GM18502 (cell line): ENCODE measurements at regions not wholly inside any gene's neighbourhood (a gene's known extent, or its start where the extent isn't known, plus 50 kb on each side); places are given as distances from the start of the nearest gene placed in this dataset.

Experiments used
- ATAC-seq: cut with Tn5 transposase; IDR thresholded peaks from one replicate; pipeline ENCODE4 v1.9.1; 2021; ENCODE audit warnings: mild to moderate bottlenecking; ENCODE audit not compliant: unreplicated experiment, poor library complexity

DNA sequence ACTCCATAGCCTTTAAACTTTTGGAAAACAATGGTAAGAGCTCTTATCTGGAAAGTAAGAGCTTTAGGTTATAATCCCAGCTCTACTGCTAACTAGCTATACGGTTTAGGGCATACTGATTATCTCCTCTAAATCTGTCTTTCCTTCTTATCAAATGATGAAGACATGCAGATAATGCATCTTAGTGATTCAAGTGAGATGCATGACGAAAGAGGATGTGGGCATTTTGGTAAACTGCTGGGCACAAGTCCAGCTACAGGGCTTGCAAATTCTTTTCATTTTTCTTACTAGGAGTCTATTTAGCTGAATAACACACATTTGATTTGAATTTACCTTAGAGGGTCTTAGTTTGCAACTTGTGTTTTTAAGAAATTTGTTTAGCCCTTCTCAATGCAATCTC, 1604.8 kb upstream of the ZEB2 start:
- ATAC-seq: no peak

DNA sequence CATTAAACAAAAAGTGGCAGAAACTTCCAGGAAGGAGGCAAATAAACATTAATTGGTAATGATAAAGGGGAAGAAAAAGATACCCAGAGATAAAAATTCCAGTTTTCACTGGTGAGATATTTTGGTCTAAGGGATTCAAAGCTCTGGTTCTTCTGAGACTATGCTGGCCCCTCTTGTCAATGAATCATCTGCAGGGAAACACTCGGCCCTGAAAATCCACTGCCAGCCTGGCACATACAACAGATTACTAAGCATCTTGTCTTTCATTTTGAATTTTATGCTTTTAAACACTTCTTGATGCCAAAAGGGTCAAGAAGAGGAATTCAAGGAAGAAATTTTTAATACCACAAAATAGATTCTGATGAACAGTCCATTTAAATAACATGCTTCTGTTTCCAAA, 1603.8 kb upstream of the ZEB2 start:
- no peak for ATAC-seq

DNA sequence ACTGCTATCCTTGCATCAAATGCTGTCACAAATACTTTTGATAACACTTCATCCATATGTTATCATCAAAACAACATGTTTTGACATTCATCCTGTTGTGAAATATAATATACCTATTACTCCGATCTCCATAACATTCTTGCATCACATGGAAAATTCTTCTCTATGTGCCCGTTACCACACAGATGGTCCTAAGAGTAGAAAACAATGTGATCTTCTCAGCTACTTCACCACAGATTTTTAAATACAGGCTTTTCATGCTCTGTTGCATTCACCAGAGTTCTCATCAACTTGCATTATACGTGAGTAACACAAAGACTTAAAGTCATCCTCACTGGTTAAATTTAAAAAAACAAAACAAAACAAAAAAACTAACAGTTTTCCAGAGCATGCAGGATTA, 1603.3 kb upstream of the ZEB2 start:
- ATAC-seq: no peak

DNA sequence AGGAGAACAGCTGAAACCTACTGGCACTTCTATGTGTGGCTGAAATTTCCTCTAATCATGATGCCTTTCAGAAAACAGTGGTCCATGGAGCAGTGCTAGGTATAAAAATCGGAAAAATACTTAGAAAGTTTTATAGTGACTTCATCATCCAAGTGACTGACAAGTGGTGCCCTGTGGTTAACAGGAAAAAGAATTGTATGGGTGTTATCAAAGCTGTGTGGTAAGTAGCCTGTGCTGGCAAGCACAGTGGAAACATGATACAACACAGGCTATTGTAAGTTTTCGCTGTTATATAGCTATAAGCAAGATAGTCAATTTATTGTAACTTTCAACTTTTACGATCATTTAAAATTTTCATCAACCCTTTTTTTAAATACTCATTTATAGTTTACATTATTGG, 1599.7 kb upstream of the ZEB2 start:
- ATAC-seq: no peak

DNA sequence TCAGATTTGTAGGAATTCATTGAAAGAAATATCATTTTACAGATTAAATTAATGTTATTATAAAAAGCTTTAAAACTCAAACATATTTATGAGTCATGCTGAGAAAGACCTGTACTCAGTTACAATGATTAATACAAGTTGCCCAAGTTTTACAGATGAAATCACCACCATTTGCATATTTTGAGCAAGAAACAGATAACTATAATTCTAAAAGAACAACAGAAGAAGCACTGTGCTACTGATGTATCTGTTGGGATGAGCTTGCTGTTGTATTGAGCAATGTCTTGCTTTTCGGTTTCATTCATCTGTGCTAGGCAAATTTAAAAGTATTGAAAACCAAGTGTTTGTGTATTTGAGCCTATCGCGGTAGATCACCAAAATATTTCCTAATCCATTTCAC, 1589.1 kb upstream of the ZEB2 start:
- ATAC-seq: no peak

DNA sequence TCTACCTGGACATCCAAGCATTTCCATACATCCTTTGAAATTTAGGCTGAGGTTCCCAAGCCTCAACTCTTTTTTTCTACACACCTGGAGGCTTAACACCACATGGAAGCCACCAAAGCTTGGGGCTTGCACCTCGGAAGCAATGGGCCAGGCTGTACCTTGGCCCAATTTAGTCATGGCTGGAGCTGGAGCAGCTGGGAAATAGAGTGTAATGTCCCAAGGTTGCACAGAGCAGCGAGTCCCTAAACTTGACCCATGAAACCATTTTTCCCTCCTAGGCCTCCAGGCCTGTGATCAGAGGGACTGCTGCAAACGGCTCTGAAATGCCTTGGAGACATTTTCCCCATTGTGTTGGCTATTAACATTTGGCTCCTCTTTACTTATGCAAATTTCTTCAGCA, 1574.3 kb upstream of the ZEB2 start:
- no peak for ATAC-seq

DNA sequence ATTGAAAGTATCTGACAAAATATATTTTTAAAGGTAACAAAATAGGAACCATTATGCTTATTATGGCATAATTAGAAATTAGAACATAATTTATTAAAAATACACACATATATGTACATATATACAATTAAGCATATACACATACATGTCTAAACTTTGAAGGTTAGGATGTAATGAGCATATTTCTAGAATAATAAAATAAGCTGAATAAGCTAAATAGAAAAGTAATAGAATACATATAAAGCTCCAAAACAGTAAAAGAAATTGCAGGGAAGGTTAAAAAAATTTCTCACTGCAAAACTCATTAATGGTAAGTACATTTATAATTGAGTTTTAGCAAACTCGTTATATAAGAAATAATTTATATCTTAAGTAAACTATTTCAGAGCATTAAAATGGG, 1561.5 kb upstream of the ZEB2 start:
- ATAC-seq: no peak

DNA sequence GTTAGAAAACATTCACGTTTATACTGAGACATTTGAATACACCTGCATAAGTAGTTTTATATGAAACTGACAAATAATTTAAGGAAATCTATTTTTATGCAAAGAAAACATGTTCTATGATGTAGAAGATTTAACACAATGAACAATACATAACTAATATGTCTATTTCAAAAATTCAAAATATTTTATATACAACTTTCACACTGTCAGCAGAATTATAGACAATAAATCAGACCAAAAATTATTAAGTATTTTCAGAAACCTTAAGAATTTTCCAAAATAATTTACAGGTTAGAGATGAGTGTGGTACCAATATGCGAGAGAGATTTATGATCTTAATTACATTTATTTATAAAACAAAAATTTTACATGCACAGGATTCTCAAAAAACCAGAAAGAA, 1561.0 kb upstream of the ZEB2 start:
- no peak for ATAC-seq

DNA sequence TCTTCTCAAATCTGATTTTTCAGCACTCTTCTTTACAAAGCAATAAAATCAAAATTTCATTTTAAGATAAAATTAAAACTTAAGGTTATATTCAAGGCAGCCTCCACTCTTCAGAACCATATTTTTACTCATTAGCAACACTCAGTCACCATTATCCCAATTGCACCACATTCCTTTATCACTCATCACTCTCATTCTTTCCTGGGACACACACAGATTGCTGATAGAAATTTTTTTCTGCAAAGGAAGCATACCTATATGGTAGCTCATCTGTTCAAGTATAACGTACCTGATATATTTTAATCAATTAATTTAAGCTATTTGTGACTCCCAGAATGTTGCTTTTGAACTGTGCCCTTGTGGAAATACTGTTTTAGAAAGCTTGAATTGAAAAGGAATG, 1559.3 kb upstream of the ZEB2 start:
- no peak for ATAC-seq

DNA sequence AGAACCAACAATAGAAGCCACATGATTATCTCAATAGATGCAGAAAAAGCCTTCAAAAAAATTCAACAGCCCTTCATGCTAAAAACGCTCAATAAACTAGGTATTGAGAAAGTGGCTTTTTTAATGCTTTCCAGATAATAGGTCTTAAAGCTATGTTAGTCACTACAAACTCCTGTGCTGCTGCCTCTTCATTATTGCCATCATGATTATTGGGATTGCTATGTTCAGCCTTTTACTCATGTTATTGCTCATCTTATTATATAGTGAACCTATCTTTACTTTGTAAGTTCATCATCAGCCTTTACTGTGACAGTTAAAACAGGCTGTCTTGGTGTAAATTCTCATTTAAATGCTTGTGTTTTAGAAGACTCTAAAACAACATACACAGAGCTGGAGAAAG, 1557.2 kb upstream of the ZEB2 start:
- no peak for ATAC-seq

DNA sequence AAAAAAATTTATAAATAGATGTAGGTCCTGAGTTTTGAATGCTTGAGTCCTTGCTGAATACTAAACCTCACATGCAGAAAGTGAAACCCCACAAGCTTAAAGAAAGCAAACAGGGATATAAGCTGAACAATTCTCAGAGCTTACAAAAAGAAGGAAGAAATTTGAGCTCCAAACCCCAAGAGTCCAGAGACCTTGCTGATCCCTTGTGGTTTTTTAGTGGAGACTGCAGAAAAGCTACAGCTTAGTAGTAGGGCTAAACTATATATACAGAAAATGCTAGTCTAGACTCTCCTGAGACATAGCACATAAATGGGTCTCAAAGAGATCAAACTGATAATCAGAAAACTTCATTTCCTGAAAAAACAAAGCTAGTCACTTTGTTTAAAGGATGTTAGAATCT, 1548.1 kb upstream of the ZEB2 start:
- ATAC-seq: no peak

DNA sequence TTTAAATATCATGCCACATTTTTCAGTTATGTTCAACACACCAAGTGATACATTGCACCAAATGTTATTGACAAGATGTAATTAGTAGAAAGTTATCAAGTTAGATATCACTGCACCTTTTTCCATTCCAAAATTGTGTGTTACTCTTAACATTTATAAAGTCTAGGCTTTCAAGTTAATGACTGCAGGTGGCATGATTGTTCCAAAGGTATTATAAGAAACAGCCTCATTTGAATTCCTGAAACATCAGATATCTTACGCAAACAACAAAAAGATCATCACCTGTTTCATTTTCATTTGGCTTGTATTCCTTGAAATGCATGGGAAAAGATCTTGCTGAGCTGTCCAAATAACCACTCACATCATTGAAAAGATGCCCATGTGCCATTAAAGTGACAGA, 1528.2 kb upstream of the ZEB2 start:
- ATAC-seq: no peak

DNA sequence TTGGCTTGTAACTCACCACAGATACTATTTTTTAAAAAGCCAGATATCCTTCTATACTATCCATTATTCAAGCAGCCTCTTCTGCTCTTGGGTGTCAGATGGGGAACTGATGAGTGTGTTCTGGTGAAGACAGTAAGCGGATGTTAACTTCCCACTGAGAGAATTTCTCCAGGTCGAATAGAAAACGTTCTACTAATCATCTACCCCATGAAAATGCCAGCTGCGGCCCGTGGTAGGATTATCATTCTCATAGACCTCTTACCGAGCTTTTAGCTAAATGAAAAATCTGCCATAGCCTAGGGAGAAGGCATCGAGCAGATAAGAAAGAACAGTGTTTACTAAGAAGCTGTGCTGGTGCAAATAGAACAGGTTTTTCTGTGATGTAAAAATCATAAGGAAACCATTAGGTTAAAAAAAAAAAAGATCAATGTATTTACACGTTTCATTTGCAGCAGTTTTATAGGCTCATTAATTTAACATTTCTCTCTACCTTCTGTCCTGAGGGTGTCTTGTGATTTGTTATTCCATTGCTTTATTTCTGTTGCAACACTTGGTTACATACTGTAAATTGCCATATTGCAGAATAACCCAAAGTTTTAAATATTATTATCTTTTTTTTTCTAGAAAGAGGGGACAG, 1521.5 kb upstream of the ZEB2 start:
- ATAC-seq: no peak

DNA sequence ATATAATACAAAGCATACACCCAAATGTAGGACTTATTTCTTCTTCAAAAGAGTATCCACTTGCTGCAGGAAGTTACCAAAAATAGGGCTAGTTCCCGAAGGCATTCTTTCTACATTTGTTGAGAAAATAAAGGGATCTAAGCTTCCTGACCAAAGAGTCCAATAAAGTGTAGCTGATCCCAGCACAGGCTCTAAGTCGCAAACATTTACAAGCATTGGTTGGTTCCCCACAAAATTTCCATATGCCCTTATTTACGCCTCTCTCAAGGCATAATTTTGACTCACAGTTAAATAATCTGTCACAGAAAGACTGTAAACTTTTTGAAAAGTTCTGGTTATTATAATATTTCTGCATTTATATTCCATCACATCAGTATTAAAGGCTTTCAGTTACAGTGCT, 1520.1 kb upstream of the ZEB2 start:
- no peak for ATAC-seq

DNA sequence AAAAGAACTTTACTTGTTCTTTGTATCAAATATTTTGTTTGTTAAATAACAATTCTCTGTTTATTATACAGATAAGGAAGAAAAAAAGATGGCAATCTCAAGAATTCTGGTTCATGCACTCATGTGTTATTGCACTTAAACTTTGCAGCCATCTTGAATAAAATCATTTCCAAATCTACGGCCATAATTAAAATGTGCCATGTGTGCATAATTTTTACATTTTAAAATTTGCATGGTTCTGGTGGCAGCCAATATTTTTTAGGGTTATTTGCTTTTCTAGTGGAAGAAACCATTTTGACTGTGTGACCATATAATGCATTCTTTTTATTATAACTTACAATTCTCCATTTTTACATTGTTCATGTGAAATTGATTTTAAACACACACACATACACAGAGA, 1518.1 kb upstream of the ZEB2 start:
- no peak for ATAC-seq

DNA sequence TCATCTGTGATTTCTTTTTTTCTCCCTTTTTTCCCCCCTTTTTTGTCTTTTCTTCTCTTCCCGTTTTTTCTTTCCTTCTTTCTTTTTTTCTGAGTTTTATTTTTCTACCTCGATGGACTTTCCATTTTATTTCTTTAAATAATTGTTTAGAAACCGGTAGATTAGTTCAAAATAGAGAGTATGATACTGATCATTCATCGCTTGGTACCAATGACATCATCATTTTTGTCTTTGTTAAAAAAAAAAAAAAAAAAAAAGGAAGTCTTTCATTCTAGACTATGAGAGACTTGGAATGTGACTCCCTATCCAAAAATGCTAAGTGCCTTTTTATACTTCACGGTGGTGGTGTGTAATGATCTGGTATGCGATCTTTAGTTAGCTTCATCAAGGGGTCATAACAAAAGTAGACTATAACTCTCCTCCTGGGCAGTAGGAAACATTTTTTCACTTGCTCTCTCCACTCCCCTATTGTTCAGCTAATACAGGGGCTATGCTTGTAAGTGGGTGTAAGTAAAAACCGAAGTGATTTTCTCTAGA, 1517.5 kb upstream of the ZEB2 start:
- ATAC-seq: no peak

DNA sequence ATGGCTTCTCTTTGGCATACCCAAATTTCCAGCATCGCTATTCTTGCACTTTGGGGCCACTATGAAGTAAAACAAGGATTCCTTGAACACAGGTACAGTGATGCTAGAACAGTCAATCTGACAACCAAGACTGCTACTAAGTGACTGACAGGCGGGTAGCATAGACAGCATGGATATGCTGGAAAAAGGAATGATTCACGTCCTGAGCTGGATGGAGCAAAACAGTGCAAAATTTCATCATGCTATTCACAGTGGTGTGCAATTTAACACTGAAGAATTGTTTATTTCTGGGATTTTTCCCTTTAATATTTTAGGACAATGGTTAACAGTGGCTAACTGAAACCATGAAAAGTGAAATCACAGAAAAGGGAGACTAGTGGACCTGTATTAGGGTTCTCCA, 1511.2 kb upstream of the ZEB2 start:
- no peak for ATAC-seq

DNA sequence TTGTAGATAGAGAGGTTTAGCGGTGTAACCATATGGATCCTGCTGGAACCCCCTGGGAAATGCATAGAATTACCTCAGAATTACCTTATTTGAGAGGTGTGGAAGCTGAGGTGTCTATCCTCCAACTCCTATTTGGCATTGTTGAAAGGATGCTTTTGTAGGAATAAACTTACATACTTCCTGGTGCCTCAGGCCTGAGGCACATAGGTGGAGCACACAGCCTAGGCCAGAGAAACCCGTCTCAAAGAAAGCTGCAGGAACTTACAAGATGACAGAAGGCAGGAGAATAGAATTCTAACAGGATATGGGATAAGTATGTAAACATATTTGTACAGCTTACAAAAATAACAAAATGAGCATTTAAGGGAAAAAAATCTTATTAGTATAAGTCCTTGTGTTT, 1507.2 kb upstream of the ZEB2 start:
- no peak for ATAC-seq

DNA sequence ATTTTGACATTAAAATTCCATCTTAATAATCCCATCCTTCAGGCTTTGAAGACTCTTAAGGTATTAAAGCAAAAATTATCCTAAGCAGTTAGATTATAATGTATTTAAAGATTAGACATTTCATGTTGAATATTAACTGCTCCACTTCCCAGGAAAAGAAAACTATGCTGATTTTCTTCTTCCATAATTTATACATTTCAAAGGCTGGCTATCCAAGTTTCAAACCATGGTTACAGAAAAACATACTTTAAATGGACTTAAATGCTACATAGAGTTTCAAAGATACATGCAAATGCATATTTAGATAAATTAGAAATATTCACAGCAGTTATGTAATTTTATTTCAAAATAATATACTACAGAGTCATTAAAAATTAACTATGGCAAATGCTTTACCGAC, 1505.6 kb upstream of the ZEB2 start:
- no peak for ATAC-seq

DNA sequence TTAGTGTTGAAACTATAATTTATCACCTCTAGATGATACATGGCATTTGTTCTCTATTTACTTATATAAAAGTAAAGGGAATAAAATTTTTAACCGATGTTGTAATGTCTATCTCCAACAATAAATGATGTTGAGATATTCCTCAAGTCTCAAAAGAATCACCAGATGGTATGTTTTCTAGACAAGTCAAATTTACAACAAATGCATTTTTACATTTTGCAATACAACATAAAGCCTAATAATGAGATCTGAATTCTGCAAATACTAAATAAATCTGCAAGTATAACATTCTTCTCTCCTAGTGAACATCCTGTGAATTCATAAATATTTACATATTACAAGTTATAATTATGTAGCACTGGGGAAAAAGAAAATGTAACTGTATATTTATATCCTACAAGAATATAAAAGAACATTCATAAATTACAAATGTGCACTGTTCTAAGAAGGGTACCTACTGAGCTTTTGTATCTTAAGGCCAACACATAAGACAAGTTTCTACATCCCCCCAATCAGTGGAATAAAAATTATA, 1504.4 kb upstream of the ZEB2 start:
- no peak for ATAC-seq

DNA sequence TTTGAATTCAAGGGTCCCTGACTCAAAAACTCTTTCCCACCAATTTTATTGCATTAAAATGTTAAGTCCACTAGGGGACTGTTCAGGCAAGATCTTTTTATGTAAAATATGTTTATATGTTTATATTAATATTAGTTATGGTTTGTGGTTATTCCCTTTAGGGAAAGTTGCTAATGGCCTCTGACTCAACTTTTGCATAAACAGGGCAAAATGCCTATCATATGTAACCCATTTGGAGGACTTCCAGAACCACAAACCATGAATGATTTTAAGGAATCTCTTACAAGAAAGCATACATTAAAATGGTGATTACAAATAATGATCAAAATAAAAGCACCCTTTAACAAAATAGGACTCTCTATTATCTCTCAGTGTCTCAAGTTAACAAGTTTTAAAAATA, 1484.5 kb upstream of the ZEB2 start:
- no peak for ATAC-seq

DNA sequence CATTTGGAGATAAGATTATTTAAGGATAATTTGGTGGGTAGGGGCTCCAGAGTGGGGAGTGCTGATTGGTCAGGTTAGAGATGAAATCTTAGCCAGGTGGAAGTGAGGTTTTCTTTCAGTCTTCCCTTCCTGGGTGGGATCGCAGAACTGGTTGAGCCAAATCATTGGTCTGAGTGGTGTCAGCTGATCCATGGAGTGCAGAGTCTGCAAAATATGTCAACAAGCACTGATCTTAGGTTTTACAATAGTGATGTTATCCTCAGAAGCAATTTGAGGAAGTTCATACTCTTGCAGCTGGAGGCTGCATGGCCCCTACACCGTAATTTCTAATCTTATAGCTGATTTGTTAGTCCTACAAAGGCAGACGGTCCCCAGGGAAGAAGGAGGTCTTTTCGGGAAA, 1483.4 kb upstream of the ZEB2 start:
- no peak for ATAC-seq

DNA sequence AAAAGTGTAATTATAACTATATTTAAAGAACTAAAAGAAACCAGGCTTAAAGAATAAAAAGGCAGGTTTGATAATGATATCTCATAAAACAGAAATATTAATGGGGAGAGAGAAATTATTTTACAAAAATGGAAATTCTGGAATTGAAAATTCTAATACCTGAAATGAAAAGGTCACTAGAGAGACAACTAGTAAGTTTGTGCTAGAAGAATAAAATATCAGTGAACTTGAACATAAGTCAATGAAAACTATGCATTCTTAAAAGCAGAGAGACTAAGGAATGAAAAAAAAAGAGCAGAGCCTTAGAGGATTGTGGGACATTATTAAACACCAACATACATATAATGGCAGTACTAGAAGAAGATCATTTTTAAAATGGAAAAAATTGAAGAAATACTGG, 1475.0 kb upstream of the ZEB2 start:
- no peak for ATAC-seq
